WERI-Rb-1 (cell line): ENCODE measurements at regions not wholly inside any gene's neighbourhood (a gene's known extent, or its start where the extent isn't known, plus 50 kb on each side); places are given as distances from the start of the nearest gene placed in this dataset.

Experiments used
- DNase-seq: peaks from one replicate; pipeline ENCODE4 v3.0.0-alpha.2; 2020
- H3K27ac ChIP-seq: fragments of 250-450 bp; sonication (Bioruptor Pico); 2 replicates; pipeline ENCODE4 v1.5.1; 2020; ENCODE audit warnings: mild to moderate bottlenecking, moderate library complexity
- H3K27me3 ChIP-seq: fragments of 250-450 bp; sonication (Bioruptor Pico); 2 replicates; pipeline ENCODE4 v1.5.1; 2021; ENCODE audit warnings: mild to moderate bottlenecking, low read depth, moderate library complexity; ENCODE audit not compliant: insufficient read depth, severe bottlenecking
- H3K36me3 ChIP-seq: fragments of 250-450 bp; sonication (Bioruptor Pico); 2 replicates; pipeline ENCODE4 v1.5.1; 2020; ENCODE audit warnings: mild to moderate bottlenecking, moderate library complexity
- H3K4me3 ChIP-seq: 2 replicates; pipeline ENCODE4 v1.5.1; 2011; ENCODE audit warnings: low read depth, mild to moderate bottlenecking, control low read depth, low read length
- H3K9me3 ChIP-seq: fragments of 250-450 bp; sonication (Bioruptor Pico); 2 replicates; pipeline ENCODE4 v1.5.1; 2021; ENCODE audit warnings: mild to moderate bottlenecking, moderate library complexity; ENCODE audit not compliant: severe bottlenecking
- TF ChIP-seq, protein P1 (sequence below): IDR thresholded peaks from 2 replicates; pipeline ENCODE4 v1.5.1; 2011; ENCODE audit warnings: low read depth, mild to moderate bottlenecking, control low read depth, inconsistent platforms, low read length

DNA sequence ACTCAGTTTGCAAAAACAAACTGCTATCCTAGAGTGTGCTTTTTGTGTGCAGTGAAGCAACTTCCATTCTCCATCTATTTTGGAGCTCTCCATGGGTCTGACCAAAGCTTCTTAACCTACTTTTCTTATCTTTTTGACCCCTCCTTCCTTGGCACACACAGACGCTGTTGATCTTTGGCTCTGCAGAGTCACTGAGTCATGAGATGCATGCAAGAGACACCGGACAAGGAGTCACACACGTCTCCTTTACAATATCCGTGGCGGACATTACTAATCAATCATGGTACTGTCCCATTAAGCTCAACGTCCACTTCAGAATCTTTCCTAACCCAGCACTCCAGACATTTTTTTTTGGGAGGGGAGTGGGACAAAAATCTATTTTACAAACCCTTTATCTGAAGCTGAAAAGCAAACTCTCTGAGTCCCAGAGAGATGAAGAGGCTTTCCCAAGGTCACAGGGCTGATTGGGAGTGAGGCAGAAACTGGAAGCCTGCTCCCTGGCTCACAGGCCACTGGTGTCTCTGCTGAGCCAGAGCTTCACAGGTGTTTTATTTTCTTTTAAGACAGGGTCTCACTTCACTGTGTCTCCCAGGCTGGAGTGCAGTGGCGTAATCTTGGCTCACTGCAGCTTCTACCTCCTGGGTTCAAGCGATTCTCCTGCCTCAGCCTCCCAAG lies 165.8 kb upstream of the SYT13 start:
- H3K4me3 ChIP-seq, result no peak overlapping the region
- H3K36me3 ChIP-seq, result no peaks in the 10 kb centered on the region
- DNase-seq, result no peak
- no peaks in the 10 kb centered on the region for H3K9me3 ChIP-seq
- H3K27me3 ChIP-seq, result no peaks in the 10 kb centered on the region
- TF ChIP-seq, protein P1, sequence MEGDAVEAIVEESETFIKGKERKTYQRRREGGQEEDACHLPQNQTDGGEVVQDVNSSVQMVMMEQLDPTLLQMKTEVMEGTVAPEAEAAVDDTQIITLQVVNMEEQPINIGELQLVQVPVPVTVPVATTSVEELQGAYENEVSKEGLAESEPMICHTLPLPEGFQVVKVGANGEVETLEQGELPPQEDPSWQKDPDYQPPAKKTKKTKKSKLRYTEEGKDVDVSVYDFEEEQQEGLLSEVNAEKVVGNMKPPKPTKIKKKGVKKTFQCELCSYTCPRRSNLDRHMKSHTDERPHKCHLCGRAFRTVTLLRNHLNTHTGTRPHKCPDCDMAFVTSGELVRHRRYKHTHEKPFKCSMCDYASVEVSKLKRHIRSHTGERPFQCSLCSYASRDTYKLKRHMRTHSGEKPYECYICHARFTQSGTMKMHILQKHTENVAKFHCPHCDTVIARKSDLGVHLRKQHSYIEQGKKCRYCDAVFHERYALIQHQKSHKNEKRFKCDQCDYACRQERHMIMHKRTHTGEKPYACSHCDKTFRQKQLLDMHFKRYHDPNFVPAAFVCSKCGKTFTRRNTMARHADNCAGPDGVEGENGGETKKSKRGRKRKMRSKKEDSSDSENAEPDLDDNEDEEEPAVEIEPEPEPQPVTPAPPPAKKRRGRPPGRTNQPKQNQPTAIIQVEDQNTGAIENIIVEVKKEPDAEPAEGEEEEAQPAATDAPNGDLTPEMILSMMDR, result no peak
- no peak overlapping the region for H3K27ac ChIP-seq

DNA sequence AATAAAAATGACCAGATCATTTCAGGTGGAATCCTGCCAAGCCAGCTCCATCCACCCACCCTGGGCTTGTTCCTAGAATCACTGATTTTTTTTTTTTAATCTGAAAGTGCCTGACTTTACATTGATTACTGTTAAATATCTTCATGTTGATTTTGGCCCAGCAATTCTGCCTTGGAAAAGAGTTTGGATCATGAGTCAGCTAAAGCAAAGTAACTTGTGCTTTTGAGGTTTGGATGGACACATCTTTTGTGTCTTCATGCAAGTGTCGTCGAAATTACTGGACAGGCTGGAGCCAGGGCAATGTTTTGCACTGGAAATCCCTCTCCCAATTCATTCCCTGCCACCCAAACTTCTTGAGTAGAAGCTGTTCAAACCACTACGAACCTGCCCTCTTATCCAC lies 164.0 kb upstream of the SYT13 start:
- TF ChIP-seq, protein P1, result no peak
- no peaks in the 10 kb centered on the region for H3K36me3 ChIP-seq
- H3K27ac ChIP-seq, result no peak overlapping the region
- no peaks in the 10 kb centered on the region for H3K9me3 ChIP-seq
- no peak overlapping the region for H3K4me3 ChIP-seq
- no peaks in the 10 kb centered on the region for H3K27me3 ChIP-seq
- no peak for DNase-seq

DNA sequence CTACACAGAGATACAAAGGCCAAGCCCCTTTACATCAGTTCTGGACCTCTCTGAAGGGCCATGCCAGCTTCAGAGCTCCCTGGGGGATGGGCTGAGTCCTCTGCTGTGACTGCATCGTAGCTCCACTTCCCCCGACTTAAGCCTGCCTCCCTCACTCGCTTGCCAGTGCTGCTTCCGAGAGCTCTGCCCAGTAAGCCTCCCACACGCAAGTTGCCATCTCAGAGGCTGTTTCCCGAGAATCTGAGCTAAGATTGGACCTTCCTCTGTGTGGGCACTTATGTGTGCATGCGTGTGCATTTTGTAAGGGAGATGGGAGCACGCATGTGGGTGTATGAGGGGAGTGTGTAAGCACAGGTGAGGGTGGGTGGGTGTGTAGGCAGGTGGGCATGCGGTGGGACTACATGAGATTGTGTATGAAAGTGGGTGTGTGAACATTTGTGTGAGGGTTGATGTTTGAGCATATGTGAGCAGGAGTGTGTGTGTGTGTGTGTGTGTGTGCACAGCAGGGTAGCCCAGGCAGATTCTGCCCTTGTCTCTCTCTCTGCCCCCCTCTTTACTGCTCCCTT lies 163.0 kb upstream of the SYT13 start:
- TF ChIP-seq, protein P1, result no peak
- no peaks in the 10 kb centered on the region for H3K36me3 ChIP-seq
- peak; percentile 24 for DNase-seq
- no peak overlapping the region for H3K27ac ChIP-seq
- H3K4me3 ChIP-seq, result no peak overlapping the region
- no peaks in the 10 kb centered on the region for H3K27me3 ChIP-seq
- no peaks in the 10 kb centered on the region for H3K9me3 ChIP-seq

DNA sequence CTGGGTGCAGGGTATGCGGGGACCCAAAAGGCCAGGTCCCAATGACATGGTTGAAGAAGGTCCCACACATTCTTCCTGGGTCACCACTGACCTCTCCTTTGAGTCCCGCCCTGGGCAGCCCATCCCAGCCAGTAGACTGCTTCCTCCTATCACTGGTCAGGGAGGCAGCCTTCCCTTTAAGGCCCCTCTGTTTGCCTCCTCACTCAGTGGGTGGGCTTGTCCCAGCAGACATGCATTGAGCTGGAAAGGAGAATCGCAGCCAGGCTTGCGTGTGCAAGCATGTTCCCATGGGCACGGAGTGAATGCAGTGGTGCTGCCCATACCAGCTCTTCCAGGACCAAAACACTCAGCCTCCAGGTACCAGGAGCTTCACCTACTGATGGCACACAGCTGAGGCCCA lies 162.4 kb upstream of the SYT13 start:
- no peaks in the 10 kb centered on the region for H3K27me3 ChIP-seq
- DNase-seq, result no peak
- H3K9me3 ChIP-seq, result no peaks in the 10 kb centered on the region
- TF ChIP-seq, protein P1, result no peak
- no peak overlapping the region for H3K27ac ChIP-seq
- H3K4me3 ChIP-seq, result no peak overlapping the region
- H3K36me3 ChIP-seq, result no peaks in the 10 kb centered on the region

DNA sequence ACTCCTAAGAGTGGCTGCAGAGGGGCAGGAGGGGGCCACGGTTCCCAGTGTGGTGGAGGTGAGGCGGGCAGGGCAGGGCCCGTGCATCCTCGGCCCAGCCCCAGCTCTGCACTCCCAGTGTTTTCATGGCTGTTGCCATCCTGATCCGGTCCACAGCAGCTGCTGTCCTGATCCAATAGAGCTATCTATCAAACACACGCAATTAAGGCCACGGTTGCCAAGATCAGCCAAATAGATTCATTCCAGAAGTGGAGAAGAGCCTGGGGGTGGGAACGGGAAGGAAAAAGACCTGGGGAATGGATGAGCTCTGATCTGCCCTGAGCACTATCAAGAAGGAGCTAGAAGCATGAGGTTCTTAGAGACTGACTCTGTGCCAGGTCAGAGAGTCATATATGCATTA lies 160.9 kb upstream of the SYT13 start:
- TF ChIP-seq, protein P1, result no peak
- H3K36me3 ChIP-seq, result no peaks in the 10 kb centered on the region
- no peak for DNase-seq
- H3K27me3 ChIP-seq, result no peaks in the 10 kb centered on the region
- no peaks in the 10 kb centered on the region for H3K9me3 ChIP-seq
- no peak overlapping the region for H3K4me3 ChIP-seq
- H3K27ac ChIP-seq, result no peak overlapping the region

DNA sequence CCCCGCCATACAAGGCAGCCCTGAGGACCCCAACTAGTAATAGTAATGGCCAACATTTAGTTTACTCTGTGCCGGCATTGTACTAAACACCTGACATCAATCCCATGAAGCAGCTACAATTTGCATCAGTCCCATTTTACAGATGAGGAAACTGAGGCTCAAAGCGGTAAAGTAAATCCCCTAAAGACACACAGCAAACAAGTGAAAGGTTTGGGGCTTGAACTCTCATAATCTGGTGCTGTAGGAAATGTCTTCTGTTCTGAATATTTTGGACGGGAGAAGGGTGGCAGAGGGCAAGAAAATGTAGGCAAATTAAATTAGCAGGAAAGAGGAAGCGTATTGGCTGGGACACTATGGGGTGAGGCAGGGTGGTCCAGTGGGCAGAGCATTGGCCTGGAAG lies 160.3 kb upstream of the SYT13 start:
- Histone ChIP-seq H3K4me3 (no peak overlapping the region), H3K27me3 (no peaks in the 10 kb centered on the region), H3K36me3 (no peaks in the 10 kb centered on the region), H3K27ac (no peak overlapping the region), H3K9me3 (no peaks in the 10 kb centered on the region)
- TF ChIP-seq, protein P1, result no peak
- no peak for DNase-seq
